ENCODE measurements at regions not wholly inside any gene's neighbourhood (a gene's known extent, or its start where the extent isn't known, plus 50 kb on each side); places are given as distances from the start of the nearest gene placed in this dataset.
"Not testable (repeated sequence)": the region's sequence is repeated elsewhere in the genome, so short reads cannot be mapped to it uniquely, and the experiment has no call there.

GRCh38 chr14:22210906-22211305 is 378.1 kb downstream of the DAD1 start:
- no peaks in the 10 kb centered on the region for H3K4me1 ChIP-seq (ENCODE audit: control insufficient read depth in 2 of 2, insufficient read depth in 2 of 2, low read length in 2 of 2)
- no peak overlapping the region for H3K4me3 ChIP-seq (ENCODE audit: low read length in 2 of 2)
- H3K9me3 ChIP-seq (ENCODE audit: control insufficient read depth in 2 of 2, insufficient read depth in 1 of 2, low read length in 1 of 2) = no peaks in the 10 kb centered on the region
- 88% methylated on average over 1 of the region's 1 CpG for WGBS
- no peak for DNase-seq (ENCODE audit: low read depth in 6 of 9, low spot score in 9 of 9)
- H3K27me3 ChIP-seq (ENCODE audit: control insufficient read depth in 2 of 2, insufficient read depth in 1 of 2, low read length in 1 of 2) = no peaks in the 10 kb centered on the region
- H3K27ac ChIP-seq (ENCODE audit: low read depth in 1 of 2, low read length in 1 of 2) = no peak overlapping the region
- H3K36me3 ChIP-seq (ENCODE audit: control insufficient read depth in 2 of 2, insufficient read depth in 2 of 2, low read length in 1 of 2) = no peaks in the 10 kb centered on the region

- Histone ChIP-seq H3K27me3 (ENCODE audit: control insufficient read depth in 2 of 2, insufficient read depth in 1 of 2, low read length in 1 of 2) (no peaks in the 10 kb centered on the region), H3K27ac (ENCODE audit: low read depth in 1 of 2, low read length in 1 of 2) (no peak overlapping the region), H3K4me3 (ENCODE audit: low read length in 2 of 2) (no peak overlapping the region), H3K9me3 (ENCODE audit: control insufficient read depth in 2 of 2, insufficient read depth in 1 of 2, low read length in 1 of 2) (no peaks in the 10 kb centered on the region), H3K36me3 (ENCODE audit: control insufficient read depth in 2 of 2, insufficient read depth in 2 of 2, low read length in 1 of 2) (no peaks in the 10 kb centered on the region), H3K4me1 (ENCODE audit: control insufficient read depth in 2 of 2, insufficient read depth in 2 of 2, low read length in 2 of 2) (no peaks in the 10 kb centered on the region)
- WGBS = 41% methylated on average over 2 of the region's 2 CpGs
- no peak for DNase-seq (ENCODE audit: low read depth in 6 of 9, low spot score in 9 of 9)
Observed at GRCh38 chr14:22210026-22210425, 379.0 kb downstream of the DAD1 start.

- no peaks in the 10 kb centered on the region for H3K27me3 ChIP-seq (ENCODE audit: control insufficient read depth in 2 of 2, insufficient read depth in 1 of 2, low read length in 1 of 2)
- WGBS = 82% methylated on average over 5 of the region's 5 CpGs
- peaks cover 3 to 21% of the 10 kb centered on the region in 2 donors for H3K4me1 ChIP-seq (ENCODE audit: control insufficient read depth in 2 of 2, insufficient read depth in 2 of 2, low read length in 2 of 2)
- peak overlapping the region; percentile 25 to 38 for H3K4me3 ChIP-seq (ENCODE audit: low read length in 2 of 2)
- DNase-seq (ENCODE audit: low read depth in 6 of 9, low spot score in 9 of 9) = peak in 1 of 9 donors; percentile 60
- peaks cover 0 to 8% of the 10 kb centered on the region in 2 donors for H3K9me3 ChIP-seq (ENCODE audit: control insufficient read depth in 2 of 2, insufficient read depth in 1 of 2, low read length in 1 of 2)
- H3K27ac ChIP-seq (ENCODE audit: low read depth in 1 of 2, low read length in 1 of 2) = peak overlapping the region in 1 of 2 donors; percentile 67
- no peaks in the 10 kb centered on the region for H3K36me3 ChIP-seq (ENCODE audit: control insufficient read depth in 2 of 2, insufficient read depth in 2 of 2, low read length in 1 of 2)
Observed at GRCh38 chr14:22203036-22203435, 386.0 kb downstream of the DAD1 start.

GRCh38 chr14:22202313-22202712 is 386.7 kb downstream of the DAD1 start:
- Histone ChIP-seq H3K36me3 (ENCODE audit: control insufficient read depth in 2 of 2, insufficient read depth in 2 of 2, low read length in 1 of 2) (no peaks in the 10 kb centered on the region), H3K4me3 (ENCODE audit: low read length in 2 of 2) (peak overlapping the region; percentile 25 to 38)
- WGBS = 50% methylated on average over 2 of the region's 2 CpGs

GRCh38 chr14:22200977-22201605 is 387.9 kb downstream of the DAD1 start:
- Histone ChIP-seq H3K4me1 (ENCODE audit: control insufficient read depth in 2 of 2, insufficient read depth in 2 of 2, low read length in 2 of 2) (peaks cover 3 to 21% of the 10 kb centered on the region in 2 donors), H3K36me3 (ENCODE audit: control insufficient read depth in 2 of 2, insufficient read depth in 2 of 2, low read length in 1 of 2) (no peaks in the 10 kb centered on the region), H3K27ac (ENCODE audit: low read depth in 1 of 2, low read length in 1 of 2) (peak overlapping the region in 1 of 2 donors; percentile 41), H3K27me3 (ENCODE audit: control insufficient read depth in 2 of 2, insufficient read depth in 1 of 2, low read length in 1 of 2) (no peaks in the 10 kb centered on the region), H3K9me3 (ENCODE audit: control insufficient read depth in 2 of 2, insufficient read depth in 1 of 2, low read length in 1 of 2) (peaks cover 0 to 8% of the 10 kb centered on the region in 2 donors), H3K4me3 (ENCODE audit: low read length in 2 of 2) (no peak overlapping the region)
- peak in 7 of 9 donors; percentile 59 to 87 (median 72) for DNase-seq (ENCODE audit: low read depth in 6 of 9, low spot score in 9 of 9)
- 19% methylated on average over 1 of the region's 1 CpG for WGBS

More at GRCh38 chr14:22202313-22202712, 386.7 kb downstream of the DAD1 start:
- peak overlapping the region in 1 of 2 donors; percentile 67 for H3K27ac ChIP-seq (ENCODE audit: low read depth in 1 of 2, low read length in 1 of 2)
- no peaks in the 10 kb centered on the region for H3K27me3 ChIP-seq (ENCODE audit: control insufficient read depth in 2 of 2, insufficient read depth in 1 of 2, low read length in 1 of 2)
- peak in 1 of 9 donors; percentile 43 for DNase-seq (ENCODE audit: low read depth in 6 of 9, low spot score in 9 of 9)
- H3K9me3 ChIP-seq (ENCODE audit: control insufficient read depth in 2 of 2, insufficient read depth in 1 of 2, low read length in 1 of 2) = peaks cover 0 to 8% of the 10 kb centered on the region in 2 donors
- H3K4me1 ChIP-seq (ENCODE audit: control insufficient read depth in 2 of 2, insufficient read depth in 2 of 2, low read length in 2 of 2) = peaks cover 3 to 21% of the 10 kb centered on the region in 2 donors

GRCh38 chr14:22200131-22200530 is 388.9 kb downstream of the DAD1 start:
- 97% methylated on average over 2 of the region's 2 CpGs for WGBS
- not testable (repeated sequence) for H3K27ac ChIP-seq (ENCODE audit: low read depth in 1 of 2, low read length in 1 of 2); H3K4me3 ChIP-seq (ENCODE audit: low read length in 2 of 2); DNase-seq (ENCODE audit: low read depth in 6 of 9, low spot score in 9 of 9); H3K9me3 ChIP-seq (ENCODE audit: control insufficient read depth in 2 of 2, insufficient read depth in 1 of 2, low read length in 1 of 2); H3K27me3 ChIP-seq (ENCODE audit: control insufficient read depth in 2 of 2, insufficient read depth in 1 of 2, low read length in 1 of 2); H3K36me3 ChIP-seq (ENCODE audit: control insufficient read depth in 2 of 2, insufficient read depth in 2 of 2, low read length in 1 of 2)
- peaks cover 3 to 21% of the 10 kb centered on the region in 2 donors for H3K4me1 ChIP-seq (ENCODE audit: control insufficient read depth in 2 of 2, insufficient read depth in 2 of 2, low read length in 2 of 2)

GRCh38 chr14:22194664-22195063 is 394.4 kb downstream of the DAD1 start:
- no peaks in the 10 kb centered on the region for H3K36me3 ChIP-seq (ENCODE audit: control insufficient read depth in 2 of 2, insufficient read depth in 2 of 2, low read length in 1 of 2)
- no peak for DNase-seq (ENCODE audit: low read depth in 6 of 9, low spot score in 9 of 9)
- peaks cover 0 to 8% of the 10 kb centered on the region in 2 donors for H3K9me3 ChIP-seq (ENCODE audit: control insufficient read depth in 2 of 2, insufficient read depth in 1 of 2, low read length in 1 of 2)
- no peak overlapping the region for H3K4me3 ChIP-seq (ENCODE audit: low read length in 2 of 2)
- peaks cover 0 to 6% of the 10 kb centered on the region in 2 donors for H3K4me1 ChIP-seq (ENCODE audit: control insufficient read depth in 2 of 2, insufficient read depth in 2 of 2, low read length in 2 of 2)
- no peak overlapping the region for H3K27ac ChIP-seq (ENCODE audit: low read depth in 1 of 2, low read length in 1 of 2)
- H3K27me3 ChIP-seq (ENCODE audit: control insufficient read depth in 2 of 2, insufficient read depth in 1 of 2, low read length in 1 of 2) = no peaks in the 10 kb centered on the region
- WGBS = 87% methylated on average over 2 of the region's 2 CpGs

- Histone ChIP-seq H3K4me1 (ENCODE audit: control insufficient read depth in 2 of 2, insufficient read depth in 2 of 2, low read length in 2 of 2) (peaks cover 0 to 6% of the 10 kb centered on the region in 2 donors), H3K27ac (ENCODE audit: low read depth in 1 of 2, low read length in 1 of 2) (no peak overlapping the region), H3K36me3 (ENCODE audit: control insufficient read depth in 2 of 2, insufficient read depth in 2 of 2, low read length in 1 of 2) (no peaks in the 10 kb centered on the region), H3K9me3 (ENCODE audit: control insufficient read depth in 2 of 2, insufficient read depth in 1 of 2, low read length in 1 of 2) (no peaks in the 10 kb centered on the region), H3K4me3 (ENCODE audit: low read length in 2 of 2) (no peak overlapping the region), H3K27me3 (ENCODE audit: control insufficient read depth in 2 of 2, insufficient read depth in 1 of 2, low read length in 1 of 2) (no peaks in the 10 kb centered on the region)
- 98% methylated on average over 10 of the region's 10 CpGs for WGBS
- no peak for DNase-seq (ENCODE audit: low read depth in 6 of 9, low spot score in 9 of 9)
Observed at GRCh38 chr14:22190411-22191191, 398.4 kb downstream of the DAD1 start.

- Histone ChIP-seq H3K9me3 (ENCODE audit: control insufficient read depth in 2 of 2, insufficient read depth in 1 of 2, low read length in 1 of 2) (no peaks in the 10 kb centered on the region), H3K4me1 (ENCODE audit: control insufficient read depth in 2 of 2, insufficient read depth in 2 of 2, low read length in 2 of 2) (peaks cover 0 to 6% of the 10 kb centered on the region in 2 donors), H3K4me3 (ENCODE audit: low read length in 2 of 2) (no peak overlapping the region), H3K27ac (ENCODE audit: low read depth in 1 of 2, low read length in 1 of 2) (peak overlapping the region in 1 of 2 donors; percentile 20), H3K36me3 (ENCODE audit: control insufficient read depth in 2 of 2, insufficient read depth in 2 of 2, low read length in 1 of 2) (no peaks in the 10 kb centered on the region), H3K27me3 (ENCODE audit: control insufficient read depth in 2 of 2, insufficient read depth in 1 of 2, low read length in 1 of 2) (no peaks in the 10 kb centered on the region)
- WGBS = 98% methylated on average over 3 of the region's 3 CpGs
- no peak for DNase-seq (ENCODE audit: low read depth in 6 of 9, low spot score in 9 of 9)
Observed at GRCh38 chr14:22189881-22190280, 399.1 kb downstream of the DAD1 start.

Data from thymus (tissue), 11 donors.